BJ (cell line): ENCODE measurements at regions not wholly inside any gene's neighbourhood (a gene's known extent, or its start where the extent isn't known, plus 50 kb on each side); places are given as distances from the start of the nearest gene placed in this dataset.
"Not testable (repeated sequence)": the region's sequence is repeated elsewhere in the genome, so short reads cannot be mapped to it uniquely, and the experiment has no call there.

Experiments used
- CTCF ChIA-PET: fragments of 350-600 bp; formaldehyde crosslinking; extraction: SDS; loops from one replicate; lab custom pipeline; 2021; ENCODE audit warnings: antibody characterized with exemption, inconsistent platforms; lab: Yijun Ruan, JAX
- POLR2A ChIA-PET: fragments of 300-600 bp; sonication (Branson Sonifier 250); formaldehyde crosslinking; extraction: SDS; loops from one replicate; lab custom pipeline; 2021; ENCODE audit warnings: antibody characterized with exemption; lab: Charles Lee
- DNase-seq: peaks from one replicate; pipeline ENCODE4 v3.0.0-alpha.2; 2011; ENCODE audit warnings: low read depth
- H3K27me3 ChIP-seq: 2 replicates; pipeline ENCODE4 v1.6.0; 2011; ENCODE audit warnings: low read length; ENCODE audit not compliant: control insufficient read depth, insufficient read depth
- H3K36me3 ChIP-seq: 2 replicates; pipeline ENCODE4 v1.5.1; 2011; ENCODE audit warnings: low read length; ENCODE audit not compliant: control insufficient read depth, insufficient read depth
- H3K4me3 ChIP-seq: 2 replicates; pipeline ENCODE4 v1.5.1; 2011; ENCODE audit warnings: low read depth, mild to moderate bottlenecking, control low read depth, low read length
- TF ChIP-seq, protein P1 (sequence below): IDR thresholded peaks from 2 replicates; pipeline ENCODE4 v1.5.1; 2011; ENCODE audit warnings: low read depth, mild to moderate bottlenecking, control low read depth, inconsistent platforms, low read length, moderate library complexity; ENCODE audit not compliant: insufficient read depth

DNA sequence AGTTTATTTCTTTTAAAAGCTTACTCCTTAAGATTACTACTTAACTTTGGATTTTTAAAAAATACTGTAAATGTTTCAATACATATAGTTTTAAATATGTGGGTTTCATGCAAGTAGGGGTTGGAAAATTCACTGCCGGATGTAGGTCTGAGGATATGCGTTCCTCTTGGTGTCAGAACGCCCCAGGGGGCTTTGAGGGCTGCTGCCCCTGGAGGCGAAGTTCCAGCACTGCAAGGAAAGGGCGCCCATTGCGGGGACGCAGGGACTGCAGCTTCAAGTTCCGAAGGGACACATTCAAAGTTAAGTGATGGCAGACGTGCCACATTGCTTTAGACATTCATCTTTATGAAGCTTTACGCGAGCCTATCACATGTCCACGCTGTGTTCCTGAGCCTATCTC is 152.9 kb downstream of the SOD2 start:
- DNase-seq: no peak
- TF ChIP-seq, protein P1, sequence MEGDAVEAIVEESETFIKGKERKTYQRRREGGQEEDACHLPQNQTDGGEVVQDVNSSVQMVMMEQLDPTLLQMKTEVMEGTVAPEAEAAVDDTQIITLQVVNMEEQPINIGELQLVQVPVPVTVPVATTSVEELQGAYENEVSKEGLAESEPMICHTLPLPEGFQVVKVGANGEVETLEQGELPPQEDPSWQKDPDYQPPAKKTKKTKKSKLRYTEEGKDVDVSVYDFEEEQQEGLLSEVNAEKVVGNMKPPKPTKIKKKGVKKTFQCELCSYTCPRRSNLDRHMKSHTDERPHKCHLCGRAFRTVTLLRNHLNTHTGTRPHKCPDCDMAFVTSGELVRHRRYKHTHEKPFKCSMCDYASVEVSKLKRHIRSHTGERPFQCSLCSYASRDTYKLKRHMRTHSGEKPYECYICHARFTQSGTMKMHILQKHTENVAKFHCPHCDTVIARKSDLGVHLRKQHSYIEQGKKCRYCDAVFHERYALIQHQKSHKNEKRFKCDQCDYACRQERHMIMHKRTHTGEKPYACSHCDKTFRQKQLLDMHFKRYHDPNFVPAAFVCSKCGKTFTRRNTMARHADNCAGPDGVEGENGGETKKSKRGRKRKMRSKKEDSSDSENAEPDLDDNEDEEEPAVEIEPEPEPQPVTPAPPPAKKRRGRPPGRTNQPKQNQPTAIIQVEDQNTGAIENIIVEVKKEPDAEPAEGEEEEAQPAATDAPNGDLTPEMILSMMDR: 0 out of 2 replicates have a peak, but pooled peaks have one; percentile 14
- no peaks in the 10 kb centered on the region for H3K36me3 ChIP-seq
- no peaks in the 10 kb centered on the region for H3K27me3 ChIP-seq
- ChIA-PET POLR2A (no interaction called here), CTCF (no interaction called here)
- no peak overlapping the region for H3K4me3 ChIP-seq

DNA sequence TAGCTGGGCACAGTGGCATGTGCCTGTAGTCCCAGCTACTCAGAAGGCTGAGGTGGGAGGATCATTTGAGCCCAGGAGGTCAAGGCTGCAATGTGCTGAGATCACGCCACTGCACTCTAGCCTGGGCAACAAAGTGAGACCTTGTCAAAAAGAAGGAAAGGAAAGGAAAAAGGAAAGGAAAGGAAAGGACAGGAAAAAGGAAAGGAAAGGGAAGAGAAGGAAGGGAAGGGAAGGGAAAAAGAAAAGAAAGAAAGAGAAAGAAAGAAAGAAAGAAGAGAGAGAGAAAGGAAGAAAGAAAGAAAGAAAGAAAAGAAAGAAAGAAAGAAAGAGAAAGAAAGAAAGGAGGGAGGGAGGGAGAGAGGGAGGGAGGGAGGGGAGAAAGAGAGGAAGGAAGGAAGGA is 155.0 kb downstream of the SOD2 start:
- CTCF ChIA-PET: not testable (repeated sequence)

DNA sequence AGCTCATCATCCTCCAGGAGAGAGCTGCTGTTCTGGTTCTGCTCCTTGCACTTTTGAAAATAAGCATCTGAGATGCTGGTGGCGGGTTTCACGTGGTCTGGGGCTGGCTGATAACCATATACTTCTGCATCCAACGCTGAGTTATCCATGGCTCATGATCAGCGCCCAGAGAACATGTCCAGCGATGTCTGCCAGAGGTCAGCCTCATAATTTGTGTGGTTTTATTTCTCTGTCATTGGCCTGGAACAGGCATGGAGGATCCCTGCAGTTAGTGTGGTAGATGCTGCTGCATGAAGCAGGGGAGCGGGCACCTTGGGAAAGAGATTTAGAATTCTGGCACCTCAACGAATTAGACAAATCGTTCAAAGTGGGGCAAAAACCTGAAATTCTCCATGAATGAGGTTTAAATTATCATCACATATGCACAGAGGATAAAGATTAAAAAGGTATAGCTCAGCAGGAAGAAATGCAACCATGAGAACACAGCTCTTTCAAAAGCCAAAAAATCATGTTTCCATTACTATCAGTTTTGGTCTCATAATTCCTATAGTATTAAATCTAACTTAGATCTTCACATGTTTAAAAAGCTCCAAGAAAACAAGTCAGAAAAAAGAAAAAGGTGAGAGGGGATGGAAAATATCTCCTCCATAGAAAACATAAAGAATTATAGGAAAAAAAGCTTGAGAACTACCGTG is 157.2 kb downstream of the SOD2 start:
- DNase-seq: no peak
- ChIA-PET POLR2A (no interaction called here), CTCF (interaction anchor here (0.9 kb wide), 1 partner anchor 8 kb away, joined by 3 read pairs; no protein-coding TSS in a partner anchor)
- Histone ChIP-seq H3K4me3 (no peak overlapping the region), H3K27me3 (no peaks in the 10 kb centered on the region), H3K36me3 (no peaks in the 10 kb centered on the region)
- TF ChIP-seq, protein P1: no peak

More for the DNA sequence above, 155.0 kb downstream of the SOD2 start:
- H3K36me3 ChIP-seq, DNase-seq, H3K4me3 ChIP-seq, POLR2A ChIA-PET, H3K27me3 ChIP-seq: not testable (repeated sequence)

DNA sequence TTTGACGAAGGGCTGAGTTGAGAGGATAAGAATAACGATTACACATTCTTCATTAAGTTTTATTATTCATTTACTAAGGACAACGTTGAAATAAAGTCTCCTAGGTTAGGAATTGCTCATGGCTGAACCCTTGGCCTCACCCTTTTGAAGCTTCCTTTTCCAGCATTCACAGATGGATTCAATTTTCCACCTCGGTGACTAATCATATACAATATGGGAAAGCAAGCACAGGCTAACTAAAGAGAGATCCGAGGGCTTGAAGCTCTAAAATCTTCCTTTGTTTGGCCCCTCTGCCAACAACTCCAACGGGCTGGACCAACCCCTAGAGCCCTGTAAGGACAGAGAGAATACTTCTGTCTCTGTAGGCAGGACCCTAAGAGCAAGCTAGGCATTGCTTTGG is 159.5 kb downstream of the SOD2 start:
- CTCF ChIA-PET: no interaction called here

DNA sequence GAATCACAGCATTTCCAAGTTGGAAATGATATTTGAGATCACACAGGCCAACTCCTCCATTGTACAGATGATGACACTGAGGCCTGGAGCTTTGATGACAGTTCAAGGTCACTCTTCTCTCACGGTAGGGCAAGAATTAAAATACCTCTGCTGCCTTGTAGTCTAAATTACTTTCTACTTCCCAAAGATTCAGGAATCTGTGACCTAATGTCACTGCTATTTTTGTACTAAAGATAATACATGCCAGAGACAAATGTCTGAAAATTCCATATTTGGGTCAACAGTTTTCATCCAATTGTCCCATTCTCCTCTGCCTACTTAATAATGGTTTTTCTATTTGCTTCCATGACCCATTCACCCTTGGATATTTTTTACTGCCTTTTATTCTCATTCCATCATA is 160.0 kb downstream of the SOD2 start:
- ChIA-PET CTCF (no interaction called here), POLR2A (no interaction called here)
- Histone ChIP-seq H3K4me3 (no peak overlapping the region), H3K27me3 (no peaks in the 10 kb centered on the region), H3K36me3 (no peaks in the 10 kb centered on the region)
- TF ChIP-seq, protein P1: no peak
- peak; percentile 24 for DNase-seq

More for the DNA sequence above, 159.5 kb downstream of the SOD2 start:
- no peaks in the 10 kb centered on the region for H3K36me3 ChIP-seq
- DNase-seq: peak; percentile 70
- H3K4me3 ChIP-seq: no peak overlapping the region
- POLR2A ChIA-PET: no interaction called here
- no peaks in the 10 kb centered on the region for H3K27me3 ChIP-seq
- TF ChIP-seq, protein P1: no peak

DNA sequence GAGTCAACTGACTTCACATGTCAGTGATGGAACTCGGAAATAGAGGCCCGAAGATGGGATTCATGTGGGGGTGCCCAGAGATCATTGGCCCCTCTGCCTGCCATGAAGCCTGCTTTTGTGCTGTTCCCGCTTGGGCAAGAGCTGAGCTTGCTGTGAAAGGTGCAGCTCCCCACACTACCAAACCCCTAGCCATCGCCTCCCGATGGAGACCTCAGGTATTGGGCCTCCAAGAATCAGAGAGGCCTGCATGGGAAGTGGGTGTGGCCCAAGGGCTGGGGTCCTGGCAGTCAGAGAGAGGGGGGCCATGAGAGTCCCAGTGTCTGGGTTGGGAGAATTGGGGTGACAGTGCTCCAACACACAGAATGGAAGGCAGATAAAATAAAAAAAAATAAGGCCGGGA is 160.9 kb downstream of the SOD2 start:
- Histone ChIP-seq H3K36me3 (no peaks in the 10 kb centered on the region), H3K27me3 (no peaks in the 10 kb centered on the region), H3K4me3 (no peak overlapping the region)
- TF ChIP-seq, protein P1: no peak
- no peak for DNase-seq
- ChIA-PET POLR2A (no interaction called here), CTCF (no interaction called here)
